ENCODE measurements at regions not wholly inside any gene's neighbourhood (a gene's known extent, or its start where the extent isn't known, plus 50 kb on each side); places are given as distances from the start of the nearest gene placed in this dataset.
"Not testable (repeated sequence)": the region's sequence is repeated elsewhere in the genome, so short reads cannot be mapped to it uniquely, and the experiment has no call there.

DNA sequence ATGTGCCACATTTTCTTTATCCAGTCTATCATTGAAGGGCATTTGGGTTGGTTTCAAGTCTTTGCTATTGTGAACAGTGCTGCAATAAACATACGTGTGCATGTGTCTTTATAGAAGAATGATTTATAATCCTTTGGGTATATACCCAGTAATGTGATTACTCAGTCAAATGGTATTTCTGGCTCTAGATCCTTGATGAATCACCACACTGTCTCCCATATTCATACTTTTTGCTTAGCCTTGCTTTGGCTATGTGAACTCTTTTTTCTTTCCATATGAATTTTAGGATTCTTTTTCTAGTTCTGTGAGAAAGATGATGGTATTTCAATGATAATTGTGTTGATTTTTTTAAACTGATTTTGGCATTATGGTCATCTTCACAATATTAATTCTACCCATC, 530.1 kb downstream of the SLC6A15 start:
- not testable (repeated sequence) for DNase-seq (ENCODE audit: low read depth in 2 of 2)

DNA sequence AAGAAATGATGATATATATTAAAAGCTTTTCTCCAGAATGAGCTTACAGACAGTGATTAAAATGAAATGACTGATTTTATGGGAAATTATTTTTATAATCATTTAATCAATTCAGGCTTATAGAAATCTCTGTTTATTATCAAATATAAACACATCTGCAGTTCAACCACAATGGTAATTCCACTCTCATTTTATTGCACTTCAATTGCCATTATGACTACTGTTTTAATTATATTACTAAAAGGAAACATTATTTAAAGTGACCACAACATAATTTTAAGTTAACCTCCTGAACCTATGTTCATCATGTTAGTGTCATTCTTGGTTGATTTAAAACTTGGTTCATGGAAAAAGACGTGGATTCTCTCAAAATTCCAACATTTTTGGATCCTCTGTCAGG, 536.3 kb downstream of the SLC6A15 start:
- DNase-seq (ENCODE audit: low read depth in 2 of 2), result no peak

DNA sequence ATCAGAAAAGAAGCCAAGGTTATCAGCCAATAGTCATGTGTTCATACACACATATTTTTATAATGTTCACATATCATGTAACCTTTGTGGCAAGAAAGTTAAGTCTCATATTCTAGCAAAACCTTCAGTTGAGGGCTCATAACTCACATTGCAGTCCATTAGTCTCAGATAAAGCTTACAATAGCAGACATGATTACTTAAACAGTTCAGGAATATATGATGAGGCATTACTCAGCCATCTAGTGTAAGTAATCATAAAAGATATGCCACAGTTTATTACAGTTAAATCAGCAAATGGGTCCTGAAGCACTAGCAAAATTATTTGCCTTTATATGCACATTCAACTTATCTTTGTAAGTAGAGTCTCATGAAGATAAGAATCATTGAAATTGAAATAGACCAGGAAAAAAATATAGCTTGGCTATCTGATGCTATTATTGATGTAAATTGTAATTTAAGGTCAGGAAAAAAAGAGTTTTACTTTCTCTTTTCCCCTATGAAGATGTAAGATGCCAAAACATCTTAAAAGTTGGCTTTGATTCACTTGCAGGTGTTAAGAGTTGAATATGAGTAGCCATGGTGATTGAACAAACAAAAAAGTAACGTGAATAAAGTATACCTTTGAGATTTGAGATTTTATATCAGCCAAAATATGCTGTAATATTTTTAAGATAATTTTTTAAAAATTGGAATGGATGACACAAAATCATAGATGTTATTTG, 537.0 kb downstream of the SLC6A15 start:
- no peak for DNase-seq (ENCODE audit: low read depth in 2 of 2)

DNA sequence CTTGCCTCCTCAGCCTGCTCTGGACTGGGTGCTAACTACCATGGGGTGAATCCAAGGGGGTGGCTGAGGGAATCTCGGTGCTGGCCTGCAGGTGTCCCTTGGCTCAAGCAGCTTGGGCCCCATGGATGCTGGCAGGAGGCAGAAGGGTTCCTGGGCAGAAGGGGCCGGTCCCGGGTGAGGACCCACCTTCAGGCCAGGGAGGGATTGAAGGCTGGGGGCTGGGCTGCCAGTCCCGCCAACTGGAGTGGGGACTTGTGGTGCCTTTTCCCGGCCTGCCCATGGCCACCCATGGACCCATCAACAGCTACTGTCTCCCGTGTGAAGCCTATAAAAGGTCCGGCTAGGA, 550.1 kb downstream of the SLC6A15 start:
- no peak for DNase-seq (ENCODE audit: low read depth in 2 of 2)

DNA sequence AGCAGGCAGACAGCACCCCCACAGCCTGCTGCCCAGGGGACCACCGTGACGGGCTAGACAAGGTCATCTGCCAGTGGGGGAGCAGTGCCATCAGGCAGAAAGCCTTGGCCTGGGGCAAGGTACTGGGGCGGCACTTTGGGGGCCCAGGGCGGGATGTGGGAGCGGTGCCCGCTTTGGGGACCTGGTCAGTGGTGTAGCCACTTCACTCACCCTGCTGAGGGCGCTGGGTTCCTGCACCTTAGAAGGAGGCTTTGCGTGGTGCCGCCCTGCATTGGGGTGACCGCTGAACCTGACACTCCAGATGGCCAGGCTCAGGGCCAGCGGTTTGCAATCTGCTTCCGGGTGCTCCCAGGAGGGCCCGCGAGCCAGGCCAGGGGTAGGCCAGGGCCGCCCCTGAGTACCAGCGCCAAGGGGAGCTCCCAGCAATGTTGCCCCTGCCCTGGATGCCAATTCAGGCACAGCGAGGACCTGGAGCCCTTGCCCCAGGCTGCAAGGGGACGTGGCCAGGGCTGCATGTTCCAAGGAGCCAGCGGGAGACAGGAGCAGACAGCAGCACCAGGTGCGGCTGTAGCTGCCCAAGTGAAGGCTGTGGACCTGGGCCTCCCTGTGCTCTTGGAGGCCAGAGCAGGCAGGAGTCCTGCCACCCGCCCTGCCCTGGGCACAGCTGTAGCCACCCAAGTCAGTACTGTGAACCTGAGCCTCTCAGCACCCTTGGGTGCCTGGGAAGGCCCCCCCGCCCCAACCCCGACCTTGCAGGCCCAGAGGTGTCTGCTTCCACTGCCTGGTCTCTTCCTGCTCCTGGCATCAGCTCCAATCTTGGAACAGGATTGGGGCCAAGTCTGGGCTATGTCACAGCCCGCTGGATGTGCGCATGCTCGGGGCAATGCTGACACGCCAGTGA, 550.7 kb downstream of the SLC6A15 start:
- no peak for DNase-seq (ENCODE audit: low read depth in 2 of 2)

DNA sequence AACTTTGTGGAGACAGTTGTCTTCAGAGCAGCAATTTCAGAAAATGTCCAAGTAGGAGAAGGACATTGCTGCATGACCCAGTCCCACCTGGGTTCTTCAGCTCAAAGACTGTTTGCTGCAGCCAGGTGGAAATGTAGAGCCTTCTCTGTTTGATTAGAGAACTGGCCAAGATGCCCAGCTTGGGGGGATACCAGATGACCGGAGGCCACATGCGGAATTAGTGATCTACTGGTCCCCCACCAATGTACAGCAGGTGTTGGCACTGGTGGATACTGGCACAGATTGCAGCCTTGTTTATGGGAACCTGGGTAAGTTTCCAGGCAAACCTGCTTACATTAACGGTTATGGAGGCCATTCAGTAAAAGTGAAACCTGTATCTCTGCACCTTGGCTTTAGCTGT, 555.3 kb downstream of the SLC6A15 start:
- no peak for DNase-seq (ENCODE audit: low read depth in 2 of 2)

DNA sequence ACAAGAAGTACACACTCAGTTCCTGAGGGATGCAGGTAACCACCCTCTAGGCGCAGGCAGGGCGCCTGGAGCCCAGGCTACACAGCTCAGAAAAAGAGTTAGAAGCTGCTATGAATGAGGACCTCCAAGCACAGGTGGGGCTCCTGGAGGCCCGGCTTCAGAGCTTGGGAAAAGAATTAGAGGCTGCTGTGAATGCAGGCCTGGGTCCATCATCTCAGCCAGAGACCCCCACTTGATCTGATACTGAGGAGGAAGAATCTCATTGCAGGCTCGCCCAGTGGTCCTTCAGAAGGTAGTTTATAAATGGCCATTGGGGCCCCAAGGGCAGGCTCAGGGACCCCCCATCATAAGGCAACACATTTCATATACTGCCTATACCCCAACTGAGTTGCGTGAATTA, 556.4 kb downstream of the SLC6A15 start:
- no peak for DNase-seq (ENCODE audit: low read depth in 2 of 2)

DNA sequence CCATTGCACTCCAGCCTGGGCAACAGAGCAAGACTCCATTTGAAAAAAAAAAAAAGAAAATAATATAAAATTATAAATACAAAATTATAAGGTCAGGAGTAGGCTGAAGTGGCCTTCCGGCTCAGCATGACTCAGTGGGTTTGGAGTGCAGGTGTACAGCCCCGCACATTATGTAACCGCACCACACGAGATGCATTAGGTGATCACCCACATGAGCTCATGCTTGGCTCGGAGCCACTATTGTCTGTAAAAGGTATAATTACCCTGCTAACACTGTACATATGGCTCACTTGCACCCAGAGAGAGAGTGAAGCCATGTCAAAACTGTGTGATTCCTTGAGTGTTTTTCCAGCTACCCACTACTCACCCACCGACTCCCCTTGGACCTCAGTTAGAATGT, 557.0 kb downstream of the SLC6A15 start:
- no peak for DNase-seq (ENCODE audit: low read depth in 2 of 2)

DNA sequence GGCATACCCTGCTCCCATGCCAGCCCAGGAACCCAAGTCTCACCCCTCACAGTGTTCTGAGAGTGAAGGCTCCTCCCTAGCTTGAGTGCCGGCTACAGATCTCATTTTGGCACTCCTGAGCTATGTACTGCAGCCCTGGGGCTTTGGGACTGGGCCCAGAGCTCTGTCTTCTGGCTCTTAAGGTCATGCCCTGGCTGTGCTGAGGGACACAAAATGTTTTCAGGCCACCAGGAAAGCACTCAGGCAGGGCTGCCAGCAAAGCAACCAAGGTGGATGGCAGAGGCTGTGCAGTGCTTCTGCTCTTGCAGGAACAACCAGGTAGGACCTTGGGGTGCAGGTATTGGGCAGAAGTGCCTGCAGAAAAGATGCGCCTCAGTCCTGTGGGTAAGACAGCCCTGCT, 564.0 kb downstream of the SLC6A15 start:
- DNase-seq (ENCODE audit: low read depth in 2 of 2), result no peak

DNA sequence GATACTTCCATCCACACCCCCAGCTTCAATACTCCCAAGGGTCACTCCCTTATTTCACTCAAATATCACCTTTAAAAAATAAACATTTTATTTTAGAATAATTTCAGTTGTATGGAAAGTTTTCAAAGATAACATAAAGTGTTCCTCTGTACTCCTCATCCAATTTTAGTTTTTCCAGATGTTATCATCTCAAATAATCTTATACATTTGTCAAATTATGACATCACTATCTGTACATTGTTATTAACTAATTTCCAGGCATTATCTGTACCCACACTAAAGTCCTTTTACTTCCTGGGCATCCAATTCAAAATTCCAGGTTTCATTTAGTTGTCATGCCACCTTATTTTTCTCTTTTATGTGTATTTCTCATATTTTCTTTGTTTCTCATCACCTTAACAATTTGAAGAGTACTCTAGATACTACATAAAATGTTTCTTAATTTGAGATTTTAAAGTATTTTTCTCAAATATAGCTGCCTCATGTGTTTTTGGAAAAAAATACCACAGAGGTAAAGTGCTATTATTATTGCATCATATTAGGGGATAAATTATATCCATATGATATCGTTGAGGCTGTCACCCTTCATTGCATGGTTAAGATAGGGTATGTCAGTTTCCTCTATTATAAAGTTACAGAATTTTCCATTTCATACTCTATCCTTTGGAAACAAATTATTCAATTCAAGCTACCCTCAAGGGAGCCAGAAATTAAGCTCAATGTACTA, 571.0 kb downstream of the SLC6A15 start:
- no peak for DNase-seq (ENCODE audit: low read depth in 2 of 2)

DNA sequence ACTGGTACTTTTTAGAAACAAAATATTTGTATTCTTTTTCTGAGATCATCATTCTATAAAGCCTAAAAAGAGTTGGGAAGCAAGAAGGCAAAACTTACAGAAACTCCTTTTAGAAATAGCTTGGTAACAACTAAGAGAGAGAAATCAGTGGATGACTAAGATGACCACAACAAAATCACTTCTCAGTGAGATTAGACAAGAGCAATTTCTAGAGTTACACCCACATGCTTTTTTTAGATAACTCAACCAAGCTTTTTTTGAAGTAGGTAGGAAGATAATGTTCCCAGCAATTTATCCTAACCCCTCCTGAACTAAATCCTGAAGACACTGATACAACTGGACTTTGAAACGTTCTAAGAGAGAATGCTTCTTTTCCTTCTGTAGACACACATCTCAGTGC, 576.4 kb downstream of the SLC6A15 start:
- DNase-seq (ENCODE audit: low read depth in 2 of 2), result no peak

DNA sequence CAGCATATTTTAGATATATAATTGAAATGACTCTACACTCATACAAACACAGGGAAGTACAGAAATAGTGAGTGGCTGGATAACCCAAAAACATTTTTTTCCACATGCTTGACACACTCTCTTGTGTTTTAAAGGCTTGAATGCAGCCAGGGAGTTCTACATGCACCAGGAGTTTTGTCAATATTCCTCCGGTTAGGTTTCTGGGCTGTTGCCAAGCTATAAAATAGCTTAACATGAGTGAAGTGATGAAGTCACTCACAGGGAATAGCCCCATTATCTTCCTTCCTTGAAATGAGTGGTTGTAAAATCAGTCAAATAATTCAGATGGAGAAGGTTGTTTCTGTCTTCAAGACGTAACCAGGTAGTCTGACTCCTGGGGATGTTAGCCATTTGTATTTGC, 582.7 kb downstream of the SLC6A15 start:
- DNase-seq (ENCODE audit: low read depth in 2 of 2), result no peak

DNA sequence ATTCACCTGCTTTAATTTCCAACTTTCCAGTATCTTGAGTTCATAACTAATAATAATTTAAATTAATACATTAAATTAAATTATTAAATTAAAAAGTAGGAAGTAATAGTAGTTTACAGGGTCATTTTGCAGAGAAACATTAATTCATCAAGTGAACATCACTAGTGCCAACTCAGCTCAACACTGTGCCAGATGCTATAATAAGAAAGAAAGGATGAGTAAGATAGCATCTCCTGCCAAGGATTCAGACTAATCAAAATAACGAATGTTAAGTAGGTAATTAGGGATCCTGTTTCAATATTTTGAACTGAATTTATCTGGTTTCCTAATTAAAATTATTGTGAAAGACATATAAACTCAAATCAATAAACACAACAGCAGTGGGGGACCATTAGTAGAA, 596.7 kb downstream of the SLC6A15 start:
- DNase-seq (ENCODE audit: low read depth in 2 of 2), result no peak

DNA sequence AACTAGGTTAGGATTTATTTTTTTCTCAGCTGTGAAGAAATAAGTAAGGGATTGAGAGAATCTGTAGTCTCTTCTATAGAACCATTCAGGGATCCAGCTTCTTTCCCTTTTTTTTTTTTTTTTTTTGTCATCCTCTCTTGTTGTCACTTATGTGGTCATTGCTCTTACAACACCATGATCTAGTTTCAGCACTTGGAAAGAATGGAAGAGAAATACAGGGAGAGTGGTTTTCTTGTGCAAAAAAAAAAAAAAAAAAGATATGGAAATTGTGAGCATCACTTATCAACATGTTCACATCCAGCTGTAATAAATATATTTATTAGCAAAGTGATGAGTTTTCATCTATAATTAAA, 599.3 kb downstream of the SLC6A15 start:
- no peak for DNase-seq (ENCODE audit: low read depth in 2 of 2)

DNA sequence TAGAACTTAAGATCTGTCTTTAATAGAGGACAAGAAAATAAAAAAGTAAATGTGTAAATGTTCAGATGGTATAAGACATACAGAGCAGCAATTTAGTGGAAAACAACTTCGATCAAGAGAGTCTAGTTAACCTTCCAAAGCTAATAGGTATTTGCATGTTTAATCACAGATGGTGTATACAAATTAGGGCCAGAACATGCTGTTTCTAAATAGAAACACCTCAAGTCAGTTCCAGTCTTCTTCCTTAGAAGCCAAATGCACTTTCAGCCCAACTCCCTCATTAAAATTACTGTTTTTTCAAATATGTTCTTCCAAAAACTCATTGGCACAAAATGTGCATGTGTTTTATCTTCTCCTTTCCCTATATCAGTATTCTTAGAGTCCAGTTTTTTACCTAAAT, 604.4 kb downstream of the SLC6A15 start:
- no peak for DNase-seq (ENCODE audit: low read depth in 2 of 2)

DNA sequence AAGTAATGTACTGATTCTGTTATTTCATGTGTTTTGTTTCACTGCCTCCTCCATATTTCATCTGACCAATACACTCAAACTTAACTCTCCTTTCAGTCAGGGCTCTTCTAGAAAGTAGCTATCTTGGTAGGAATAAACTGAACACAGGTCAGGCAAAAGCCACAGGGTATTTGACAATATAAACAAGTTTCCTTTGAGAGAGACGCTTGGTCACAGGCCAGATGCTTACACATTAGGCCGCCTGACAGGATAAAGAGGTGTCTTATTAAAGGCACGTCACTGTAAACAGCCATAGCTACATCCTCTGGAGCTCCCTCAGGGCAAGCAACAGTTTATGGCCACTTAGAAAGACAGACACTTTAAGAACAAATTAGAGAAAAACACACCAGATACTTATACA, 607.5 kb downstream of the SLC6A15 start:
- DNase-seq (ENCODE audit: low read depth in 2 of 2), result no peak

DNA sequence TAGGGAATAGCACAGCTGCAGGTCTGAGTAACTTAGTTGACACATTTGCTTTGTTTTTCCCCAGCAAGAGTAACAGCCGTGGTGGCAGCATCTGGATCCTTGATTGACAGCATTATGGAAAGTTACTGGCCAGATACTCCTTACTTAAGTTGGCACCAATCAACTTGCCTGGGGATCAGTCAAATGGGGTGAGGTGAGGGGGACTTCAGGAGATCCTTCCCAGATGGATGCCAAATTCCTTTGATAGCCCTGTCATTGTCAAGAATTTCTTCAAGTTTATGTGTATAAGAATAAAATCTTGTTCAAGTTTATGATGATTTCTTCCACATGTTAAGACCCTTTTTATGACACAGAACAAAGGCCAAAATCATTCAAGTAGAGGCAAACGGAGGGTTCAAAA, 618.4 kb downstream of the SLC6A15 start:
- no peak for DNase-seq (ENCODE audit: low read depth in 2 of 2)

DNA sequence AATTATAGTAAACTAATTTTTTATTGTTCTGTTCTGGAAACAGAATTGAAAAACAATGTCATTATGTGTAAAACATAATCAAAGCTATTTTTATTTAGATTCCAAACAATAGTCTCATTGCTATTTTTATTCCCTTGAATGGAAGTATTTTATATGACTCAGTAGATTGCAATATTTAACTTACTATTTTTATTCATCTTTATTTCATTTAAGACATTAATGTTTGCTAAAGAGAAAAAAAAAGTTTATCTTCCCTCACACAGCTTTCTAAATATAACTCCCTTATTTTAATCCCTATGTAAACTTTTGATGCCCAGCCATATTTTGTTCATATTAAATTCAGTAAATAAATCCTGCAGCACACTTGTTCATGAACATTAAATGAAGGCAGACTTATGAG, 622.4 kb downstream of the SLC6A15 start:
- DNase-seq (ENCODE audit: low read depth in 2 of 2), result no peak

DNA sequence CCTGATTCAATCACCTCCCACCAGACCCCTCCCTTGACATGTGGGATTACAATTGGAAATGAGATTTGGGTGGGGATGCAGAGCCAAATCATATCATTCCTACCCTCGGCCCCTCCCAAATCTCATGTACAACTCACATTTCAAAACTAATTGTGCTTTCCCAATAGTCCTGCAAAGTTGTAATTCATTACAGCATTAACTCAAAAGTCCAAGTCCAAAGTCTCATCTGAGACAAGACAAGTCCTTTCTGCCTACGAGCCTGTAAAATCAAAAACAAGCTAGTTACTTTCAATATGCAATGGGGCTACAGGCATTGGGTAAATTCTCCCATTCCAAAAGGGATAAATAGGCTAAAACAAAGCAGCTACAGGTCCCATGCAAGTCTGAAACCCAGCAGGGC, 634.6 kb downstream of the SLC6A15 start:
- DNase-seq (ENCODE audit: low read depth in 2 of 2), result no peak

DNA sequence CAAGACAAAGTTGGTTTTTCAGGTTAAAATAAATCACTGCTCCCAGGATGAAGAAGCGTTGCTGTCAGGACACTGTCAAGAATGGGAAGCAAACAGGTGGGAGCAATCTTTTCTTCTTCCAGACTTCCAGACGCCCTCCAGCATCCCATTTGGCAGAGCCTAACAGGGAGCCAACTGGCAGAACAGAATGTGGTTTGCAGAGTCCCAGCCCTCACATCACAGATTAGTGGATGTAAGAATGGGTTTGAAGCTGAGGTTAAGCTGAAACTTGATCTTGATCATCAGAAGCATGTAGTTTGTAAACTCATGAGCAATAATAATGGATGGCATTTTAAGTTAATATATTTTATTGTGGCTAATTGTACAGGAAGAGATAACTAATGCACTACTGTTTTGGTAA, 636.4 kb downstream of the SLC6A15 start:
- no peak for DNase-seq (ENCODE audit: low read depth in 2 of 2)

DNA sequence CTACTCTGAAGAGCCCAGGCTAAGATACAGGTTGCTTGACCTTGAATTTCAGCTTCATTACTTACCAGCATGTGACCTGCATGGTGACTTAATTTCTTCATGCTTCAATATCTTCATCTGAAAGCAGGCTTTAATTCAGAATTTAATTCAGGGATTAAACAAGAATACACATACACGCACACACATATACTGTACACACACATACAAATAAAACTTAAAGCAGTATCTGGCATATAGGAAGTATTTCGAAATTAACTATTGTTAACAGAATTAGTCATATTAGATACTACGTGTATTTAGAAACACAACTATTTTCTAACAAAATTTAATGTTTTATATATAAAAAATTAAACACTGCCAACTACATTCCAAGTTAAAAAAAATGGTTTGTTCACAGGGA, 640.3 kb downstream of the SLC6A15 start:
- no peak for DNase-seq (ENCODE audit: low read depth in 2 of 2)

DNA sequence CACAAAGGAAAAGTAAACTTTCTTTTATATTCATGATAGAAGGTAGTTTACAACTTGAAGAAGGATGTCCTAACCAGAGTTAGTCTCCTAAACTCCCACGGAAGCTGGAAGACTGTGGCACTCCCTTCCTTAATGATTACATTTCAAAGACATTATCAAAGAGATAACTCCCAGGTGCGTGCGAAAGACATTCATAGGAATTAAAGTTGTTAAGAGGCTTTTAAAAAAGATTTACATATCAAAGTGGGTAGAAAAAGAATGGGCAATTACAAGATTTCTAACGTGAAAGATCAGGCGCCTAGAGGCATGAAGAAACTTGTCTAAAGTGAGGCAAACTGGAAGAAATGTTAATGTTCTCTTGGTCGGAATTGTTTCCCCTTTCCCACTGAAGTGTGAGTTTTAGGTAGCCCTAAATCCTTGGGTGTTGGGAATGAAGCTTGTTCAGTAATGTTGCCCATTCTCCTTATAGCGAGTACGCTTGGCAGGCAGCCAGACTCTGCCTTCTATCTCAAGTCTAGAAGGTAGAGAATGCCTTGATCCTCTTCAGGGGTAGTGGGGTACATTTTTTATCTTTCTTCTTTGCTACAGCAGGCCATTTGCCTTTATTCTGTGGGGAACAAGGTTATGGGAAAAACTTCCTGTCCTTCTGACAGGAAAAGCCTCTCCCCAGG, 642.0 kb downstream of the SLC6A15 start:
- no peak for DNase-seq (ENCODE audit: low read depth in 2 of 2)
